Hepatocyte (in vitro differentiated cells): ENCODE measurements at regions not wholly inside any gene's neighbourhood (a gene's known extent, or its start where the extent isn't known, plus 50 kb on each side); places are given as distances from the start of the nearest gene placed in this dataset.

Experiments used
- DNase-seq: peaks from one replicate; pipeline ENCODE4 v3.0.0-alpha.2; 2016; ENCODE audit warnings: low spot score
- H2AFZ ChIP-seq: fragments of 200-600 bp; sonication (generic); 2 replicates; pipeline ENCODE4 v1.6.0; 2016; ENCODE audit warnings: antibody characterized with exemption, mild to moderate bottlenecking
- H3K27ac ChIP-seq: fragments of 200-600 bp; sonication (generic); 2 replicates; pipeline ENCODE4 v1.5.1; 2016; ENCODE audit warnings: mild to moderate bottlenecking
- H3K27me3 ChIP-seq: fragments of 200-600 bp; sonication (generic); 2 replicates; pipeline ENCODE4 v1.6.1; 2016
- H3K36me3 ChIP-seq: fragments of 200-600 bp; sonication (generic); replicated peaks from 2 replicates; pipeline ENCODE4 v1.5.1; 2016; ENCODE audit warnings: low read depth; ENCODE audit not compliant: insufficient read depth
- H3K4me1 ChIP-seq: fragments of 200-600 bp; sonication (generic); 2 replicates; pipeline ENCODE4 v1.5.1; 2016; ENCODE audit warnings: mild to moderate bottlenecking, moderate library complexity; ENCODE audit not compliant: insufficient read depth
- H3K4me2 ChIP-seq: fragments of 200-600 bp; sonication (generic); 2 replicates; pipeline ENCODE4 v1.6.0; 2016
- H3K4me3 ChIP-seq: fragments of 200-600 bp; sonication (generic); 2 replicates; pipeline ENCODE4 v1.5.1; 2016; ENCODE audit warnings: mild to moderate bottlenecking
- H3K79me2 ChIP-seq: fragments of 200-600 bp; sonication (generic); 2 replicates; pipeline ENCODE4 v1.6.0; 2017; ENCODE audit warnings: mild to moderate bottlenecking
- H3K9me2 ChIP-seq: fragments of 200-600 bp; sonication (generic); replicated peaks from 2 replicates; pipeline ENCODE4 v1.6.0; 2017; ENCODE audit warnings: mild to moderate bottlenecking; ENCODE audit not compliant: insufficient read depth
- H3K9me3 ChIP-seq: fragments of 200-600 bp; sonication (generic); 2 replicates; pipeline ENCODE4 v1.5.1; 2016; ENCODE audit warnings: low read depth, mild to moderate bottlenecking
- H4K20me1 ChIP-seq: fragments of 200-600 bp; sonication (generic); 2 replicates; pipeline ENCODE4 v1.6.0; 2016; ENCODE audit warnings: mild to moderate bottlenecking; ENCODE audit not compliant: insufficient read depth, poor library complexity, severe bottlenecking
- EZH2 ChIP-seq: fragments of 200-600 bp; sonication (generic); IDR thresholded peaks from 2 replicates; pipeline ENCODE4 v1.6.1; 2016; ENCODE audit warnings: antibody characterized with exemption, mild to moderate bottlenecking, borderline replicate concordance
- EZH2phosphoT487 ChIP-seq: fragments of 200-600 bp; sonication (generic); IDR thresholded peaks from one replicate; pipeline ENCODE4 v1.6.1; 2018; ENCODE audit warnings: antibody characterized with exemption, mild to moderate bottlenecking, low read depth, moderate library complexity; ENCODE audit not compliant: unreplicated experiment, severe bottlenecking
- WGBS: methylation state at CpG from one replicate; pipeline ENCODE4 v1.1.6; 2016; ENCODE audit warnings: low lambda C conversion rate; ENCODE audit errors: missing lambda C conversion rate; 5-methylcytosine and 5-hydroxymethylcytosine counted together
- TF ChIP-seq, protein P1 (sequence below): fragments of 200-600 bp; sonication (generic); IDR thresholded peaks from 2 replicates; pipeline ENCODE4 v1.5.1; 2016; ENCODE audit warnings: antibody characterized with exemption, mild to moderate bottlenecking; ENCODE audit not compliant: poor library complexity

DNA sequence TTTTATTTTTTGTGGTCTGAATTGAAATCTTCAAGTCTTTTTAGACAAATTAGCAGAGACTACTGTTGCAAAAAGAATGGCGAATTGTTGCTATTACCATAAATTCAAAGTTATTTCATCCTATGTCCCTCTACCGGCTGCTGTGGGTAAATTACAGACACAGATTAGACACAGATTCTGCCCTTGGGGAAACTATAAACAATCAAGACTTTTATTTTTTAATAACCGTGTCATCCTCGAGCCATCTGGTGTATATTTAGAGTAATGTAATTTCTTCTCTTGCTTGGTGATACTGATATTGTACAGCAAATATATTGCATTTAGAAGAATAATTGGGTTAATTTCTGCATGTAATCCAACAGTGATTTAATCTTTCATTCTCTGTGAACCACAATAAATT is 228.0 kb upstream of the ADAMTSL1 start:
- Histone ChIP-seq H4K20me1 (no peaks in the 10 kb centered on the region), H3K9me2 (no peaks in the 10 kb centered on the region), H3K79me2 (no peaks in the 10 kb centered on the region), H3K27me3 (no peaks in the 10 kb centered on the region), H3K36me3 (no peaks in the 10 kb centered on the region), H3K27ac (no peak overlapping the region), H3K4me1 (no peaks in the 10 kb centered on the region), H3K9me3 (no peaks in the 10 kb centered on the region), H3K4me3 (no peak overlapping the region), H2AFZ (no peak overlapping the region), H3K4me2 (no peak overlapping the region)
- no peak for DNase-seq
- WGBS = 58% methylated on average over 4 of the region's 4 CpGs
- TF ChIP-seq, protein P1, sequence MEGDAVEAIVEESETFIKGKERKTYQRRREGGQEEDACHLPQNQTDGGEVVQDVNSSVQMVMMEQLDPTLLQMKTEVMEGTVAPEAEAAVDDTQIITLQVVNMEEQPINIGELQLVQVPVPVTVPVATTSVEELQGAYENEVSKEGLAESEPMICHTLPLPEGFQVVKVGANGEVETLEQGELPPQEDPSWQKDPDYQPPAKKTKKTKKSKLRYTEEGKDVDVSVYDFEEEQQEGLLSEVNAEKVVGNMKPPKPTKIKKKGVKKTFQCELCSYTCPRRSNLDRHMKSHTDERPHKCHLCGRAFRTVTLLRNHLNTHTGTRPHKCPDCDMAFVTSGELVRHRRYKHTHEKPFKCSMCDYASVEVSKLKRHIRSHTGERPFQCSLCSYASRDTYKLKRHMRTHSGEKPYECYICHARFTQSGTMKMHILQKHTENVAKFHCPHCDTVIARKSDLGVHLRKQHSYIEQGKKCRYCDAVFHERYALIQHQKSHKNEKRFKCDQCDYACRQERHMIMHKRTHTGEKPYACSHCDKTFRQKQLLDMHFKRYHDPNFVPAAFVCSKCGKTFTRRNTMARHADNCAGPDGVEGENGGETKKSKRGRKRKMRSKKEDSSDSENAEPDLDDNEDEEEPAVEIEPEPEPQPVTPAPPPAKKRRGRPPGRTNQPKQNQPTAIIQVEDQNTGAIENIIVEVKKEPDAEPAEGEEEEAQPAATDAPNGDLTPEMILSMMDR = peak; percentile 31
- no peak for TF ChIP-seq EZH2phosphoT487

DNA sequence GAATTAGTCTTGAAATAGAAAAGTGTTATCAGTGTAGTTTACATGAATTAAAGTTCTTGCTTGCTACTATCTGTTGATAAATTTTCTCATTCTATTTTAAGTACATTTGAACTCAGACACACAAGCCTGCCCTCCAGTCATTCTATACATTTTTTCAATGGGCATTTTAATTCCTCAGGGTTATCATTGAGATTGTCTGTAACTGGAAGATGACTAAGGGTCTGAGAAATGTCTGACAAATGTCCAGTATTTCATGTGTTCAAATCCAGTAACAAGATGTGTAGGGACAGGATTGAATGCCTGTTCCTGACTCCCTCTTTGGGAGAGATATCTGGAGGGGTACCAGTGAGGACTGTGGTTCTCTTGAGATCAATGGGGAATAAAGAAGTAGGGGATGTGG is 223.9 kb upstream of the ADAMTSL1 start:
- DNase-seq = no peak
- Histone ChIP-seq H3K9me2 (no peaks in the 10 kb centered on the region), H3K4me1 (no peaks in the 10 kb centered on the region), H3K27ac (no peak overlapping the region), H4K20me1 (no peaks in the 10 kb centered on the region), H3K4me2 (no peak overlapping the region), H3K79me2 (no peaks in the 10 kb centered on the region), H3K27me3 (no peaks in the 10 kb centered on the region), H3K4me3 (no peak overlapping the region), H3K9me3 (no peaks in the 10 kb centered on the region), H2AFZ (no peak overlapping the region), H3K36me3 (no peaks in the 10 kb centered on the region)
- TF ChIP-seq, protein P1 = no peak
- TF ChIP-seq EZH2 (no peak), EZH2phosphoT487 (no peak)

DNA sequence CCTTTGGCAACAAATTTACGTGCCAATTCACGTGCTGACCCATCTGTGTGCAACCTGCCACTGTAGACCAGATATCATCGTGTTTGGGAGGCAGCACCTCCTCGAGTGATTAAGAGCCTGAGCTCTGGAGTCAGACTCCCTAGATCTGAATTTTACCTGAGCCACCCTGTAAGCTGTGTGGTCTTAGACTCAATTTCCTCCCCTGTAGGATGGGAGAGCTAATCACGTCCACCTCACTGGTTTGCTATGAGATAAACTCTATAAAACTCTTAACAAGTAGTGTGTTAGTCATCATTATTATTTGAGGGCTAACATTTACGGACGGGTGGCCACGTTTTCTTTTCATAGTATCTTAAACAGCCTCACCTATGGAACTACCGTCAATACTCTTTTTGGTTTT is 220.0 kb upstream of the ADAMTSL1 start:
- TF ChIP-seq EZH2 (no peak), EZH2phosphoT487 (no peak)
- TF ChIP-seq, protein P1 = no peak
- no peaks in the 10 kb centered on the region for H3K36me3 ChIP-seq
- H3K4me3 ChIP-seq = no peak overlapping the region
- H3K27me3 ChIP-seq = no peaks in the 10 kb centered on the region
- H3K4me1 ChIP-seq = no peaks in the 10 kb centered on the region
- WGBS = 81% methylated on average over 9 of the region's 9 CpGs
- no peaks in the 10 kb centered on the region for H4K20me1 ChIP-seq
- no peak overlapping the region for H2AFZ ChIP-seq
- DNase-seq = no peak
- H3K9me2 ChIP-seq = no peaks in the 10 kb centered on the region
- no peak overlapping the region for H3K4me2 ChIP-seq
- no peaks in the 10 kb centered on the region for H3K79me2 ChIP-seq
- H3K27ac ChIP-seq = no peak overlapping the region
- H3K9me3 ChIP-seq = no peaks in the 10 kb centered on the region

DNA sequence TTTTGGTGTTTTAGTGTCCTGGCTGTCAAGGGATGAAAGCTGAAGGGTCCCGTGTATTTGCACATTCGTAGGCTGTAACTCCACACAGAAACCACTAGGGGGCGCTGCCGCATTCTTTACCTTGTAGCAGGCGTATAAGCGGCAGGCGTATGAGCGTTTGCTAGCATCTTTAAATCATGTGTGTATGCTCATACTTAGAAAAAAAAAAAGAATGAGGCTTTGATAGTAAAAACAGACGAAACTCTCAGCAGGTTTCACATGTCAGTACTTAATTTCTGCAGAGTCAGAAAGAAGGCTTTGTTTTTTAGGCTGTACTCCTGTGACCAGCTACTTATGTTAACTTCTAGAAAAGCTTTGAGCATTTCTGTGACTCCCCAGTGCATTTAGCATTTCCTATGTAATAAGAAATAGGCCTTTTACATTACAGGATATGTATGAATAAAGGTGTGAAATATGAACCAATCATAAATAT is 218.8 kb upstream of the ADAMTSL1 start:
- Histone ChIP-seq H3K36me3 (no peaks in the 10 kb centered on the region), H3K79me2 (no peaks in the 10 kb centered on the region), H2AFZ (no peak overlapping the region), H3K4me3 (no peak overlapping the region), H4K20me1 (no peaks in the 10 kb centered on the region), H3K27ac (peak overlapping the region; percentile 5), H3K9me3 (no peaks in the 10 kb centered on the region), H3K9me2 (no peaks in the 10 kb centered on the region), H3K4me2 (no peak overlapping the region), H3K4me1 (peaks cover 4% of the 10 kb centered on the region), H3K27me3 (no peaks in the 10 kb centered on the region)
- 1% methylated on average over 9 of the region's 9 CpGs for WGBS
- peak; percentile 93 for DNase-seq
- no peak for TF ChIP-seq EZH2
- TF ChIP-seq, protein P1 = peak; percentile 95
- TF ChIP-seq EZH2phosphoT487 = no peak
